CMK (cell line): ENCODE measurements at regions not wholly inside any gene's neighbourhood (a gene's known extent, or its start where the extent isn't known, plus 50 kb on each side); places are given as distances from the start of the nearest gene placed in this dataset.

Experiments used
- DNase-seq: peaks from one replicate; pipeline ENCODE4 v3.0.0-alpha.2; 2010; ENCODE audit warnings: low read depth

GRCh38 chr7:46671108-46671769 is 750.2 kb upstream of the IGFBP3 start:
- no peak for DNase-seq

- no peak for DNase-seq
Measured at GRCh38 chr7:46669028-46669427, 748.0 kb upstream of the IGFBP3 start.

- no peak for DNase-seq
Measured at GRCh38 chr7:46664453-46664852, 743.4 kb upstream of the IGFBP3 start.

GRCh38 chr7:46663025-46663424 is 742.0 kb upstream of the IGFBP3 start:
- DNase-seq: no peak

- DNase-seq: no peak
Measured at GRCh38 chr7:46661431-46661830, 740.4 kb upstream of the IGFBP3 start.

- no peak for DNase-seq
Measured at GRCh38 chr7:46660402-46660980, 739.4 kb upstream of the IGFBP3 start.

- no peak for DNase-seq
Measured at GRCh38 chr7:46658281-46658680, 737.2 kb upstream of the IGFBP3 start.

GRCh38 chr7:46654546-46655443 is 733.7 kb upstream of the IGFBP3 start:
- no peak for DNase-seq

GRCh38 chr7:46653848-46654247 is 732.8 kb upstream of the IGFBP3 start:
- DNase-seq: no peak

GRCh38 chr7:46652317-46652716 is 731.2 kb upstream of the IGFBP3 start:
- no peak for DNase-seq

- DNase-seq: no peak
Measured at GRCh38 chr7:46651561-46652088, 730.6 kb upstream of the IGFBP3 start.

- DNase-seq: no peak
Measured at GRCh38 chr7:46651070-46651469, 730.0 kb upstream of the IGFBP3 start.

GRCh38 chr7:46649876-46650275 is 728.8 kb upstream of the IGFBP3 start:
- DNase-seq: no peak

- no peak for DNase-seq
Measured at GRCh38 chr7:46637793-46638735, 717.0 kb upstream of the IGFBP3 start.

GRCh38 chr7:46636022-46636421 is 715.0 kb upstream of the IGFBP3 start:
- DNase-seq: no peak

- DNase-seq: no peak
Measured at GRCh38 chr7:46633630-46634240, 712.7 kb upstream of the IGFBP3 start.

- no peak for DNase-seq
Measured at GRCh38 chr7:46633200-46633599, 712.1 kb upstream of the IGFBP3 start.

GRCh38 chr7:46630031-46630430 is 709.0 kb upstream of the IGFBP3 start:
- DNase-seq: no peak

- DNase-seq: no peak
Measured at GRCh38 chr7:46628389-46628788, 707.3 kb upstream of the IGFBP3 start.

- no peak for DNase-seq
Measured at GRCh38 chr7:46626691-46627310, 705.7 kb upstream of the IGFBP3 start.

- no peak for DNase-seq
Measured at GRCh38 chr7:46626261-46626660, 705.2 kb upstream of the IGFBP3 start.
